GM12892 (cell line): ENCODE measurements at regions not wholly inside any gene's neighbourhood (a gene's known extent, or its start where the extent isn't known, plus 50 kb on each side); places are given as distances from the start of the nearest gene placed in this dataset.

Experiments
- DNase-seq: peaks from one replicate; pipeline ENCODE4 v3.0.0; 2011; ENCODE audit not compliant: insufficient read length
- FAIRE-seq: peaks from 2 replicates; lab custom pipeline; 2011; peaks lifted over from hg19 to GRCh38; lab: Jason Lieb, UNC
- POLR2A ChIP-seq: IDR thresholded peaks from 2 replicates; pipeline ENCODE4 v1.6.1; 2011; ENCODE audit warnings: low read depth, low read length, control low read depth
- POLR2AphosphoS5 ChIP-seq: IDR thresholded peaks from 2 replicates; pipeline ENCODE4 v1.6.1; 2011; ENCODE audit warnings: low read depth, low read length, control low read depth
- TAF1 ChIP-seq: IDR thresholded peaks from 2 replicates; pipeline ENCODE4 v1.6.1; 2011; ENCODE audit warnings: low read depth, mild to moderate bottlenecking, control low read depth, low read length, borderline replicate concordance

DNA sequence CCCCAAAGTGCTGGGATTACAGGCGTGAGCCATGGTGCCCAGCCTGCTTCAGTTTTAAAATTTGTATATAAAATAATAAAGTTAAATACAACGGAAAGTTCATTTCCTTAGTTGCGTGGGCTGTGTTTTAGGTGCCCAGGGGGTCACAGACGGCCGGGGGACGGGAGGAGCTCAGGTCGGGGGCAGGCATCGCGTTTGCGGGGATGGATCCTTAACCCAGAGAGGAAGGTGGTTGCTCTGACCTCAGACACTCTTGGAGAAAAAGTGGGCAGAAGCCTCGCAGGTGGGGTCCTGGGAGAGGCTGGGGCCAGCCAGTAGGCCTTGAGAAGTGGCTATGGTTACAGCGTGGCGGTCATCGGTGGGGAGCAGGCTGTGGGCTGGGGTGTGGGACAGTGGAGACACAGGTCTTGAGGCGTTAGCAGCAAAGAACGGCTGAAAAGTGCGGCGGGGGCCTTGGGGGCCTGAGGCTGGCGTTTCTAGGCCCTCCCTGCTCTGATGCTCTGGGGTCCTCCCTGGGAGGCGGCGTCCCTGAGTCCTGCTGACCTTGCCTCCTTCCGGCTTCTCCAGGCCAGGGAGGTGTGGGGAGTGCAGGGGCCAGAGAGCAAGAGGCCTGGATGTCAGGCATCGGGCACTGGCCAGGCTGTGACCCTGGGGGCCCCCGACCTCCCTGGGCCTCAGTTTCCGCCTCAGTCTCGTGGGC is 54.4 kb downstream of the UNCX start:
- DNase-seq: no peak
- no peak for FAIRE-seq
- TF ChIP-seq POLR2A (no peak), TAF1 (no peak), POLR2AphosphoS5 (no peak)

DNA sequence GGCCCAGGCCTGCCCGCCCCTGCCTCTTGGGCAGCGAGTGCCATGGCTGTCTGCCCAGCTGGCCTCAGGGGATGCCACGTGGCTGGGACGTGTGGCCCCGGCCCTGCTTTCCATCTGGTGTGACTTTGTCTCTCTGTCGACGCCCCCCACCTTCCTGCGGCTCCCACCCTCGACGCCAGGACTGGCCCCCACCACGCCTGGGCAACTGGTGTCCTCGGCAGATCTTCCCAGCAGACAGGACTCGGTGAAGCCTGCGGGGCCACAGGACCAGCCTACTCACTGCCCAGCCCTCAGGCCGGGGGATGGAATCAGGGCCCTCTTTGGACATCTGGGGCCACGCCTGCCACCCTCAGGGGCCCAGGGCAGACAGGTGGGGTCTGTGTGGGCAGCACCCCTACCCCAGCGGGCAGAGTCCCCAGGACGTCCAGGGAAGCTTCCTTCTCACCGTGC is 55.1 kb downstream of the UNCX start:
- TF ChIP-seq POLR2AphosphoS5: no peak
- TF ChIP-seq POLR2A: no peak
- no peak for TF ChIP-seq TAF1
- no peak for FAIRE-seq

GRCh38 chr7:1288390-1288995 is 55.8 kb downstream of the UNCX start:
- no peak for DNase-seq
- no peak for TF ChIP-seq POLR2AphosphoS5
- no peak for TF ChIP-seq POLR2A
- TF ChIP-seq TAF1: no peak
- no peak for FAIRE-seq

More for the DNA sequence above, 55.1 kb downstream of the UNCX start:
- no peak for DNase-seq

DNA sequence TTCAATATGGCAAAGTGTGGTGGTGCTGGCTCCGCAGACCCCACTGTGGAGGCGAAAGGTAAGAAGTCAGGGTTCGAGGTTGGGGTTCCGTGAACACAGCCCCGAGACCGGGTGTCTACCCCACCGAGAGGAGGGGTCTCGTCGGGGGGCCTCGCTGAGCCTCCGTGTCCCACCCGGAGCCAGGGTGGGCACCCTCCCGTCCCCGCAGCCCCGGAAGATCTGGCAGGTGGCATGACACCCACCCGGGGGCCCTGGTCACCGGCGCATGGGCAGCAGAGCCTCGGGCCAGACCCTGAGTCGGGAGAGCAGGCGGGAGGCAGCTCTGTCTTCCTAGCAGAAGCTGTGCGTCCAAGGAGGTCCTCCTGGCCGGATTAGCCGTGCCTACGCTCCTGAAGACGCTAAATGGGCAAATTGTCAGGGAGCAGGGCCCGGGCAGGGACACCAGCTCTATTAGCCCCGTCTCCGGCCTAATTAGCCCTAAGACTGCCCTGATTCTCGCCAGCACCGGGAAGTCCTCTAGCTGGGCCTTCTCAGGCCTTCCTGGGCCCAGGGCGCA is 56.4 kb downstream of the UNCX start:
- no peak for TF ChIP-seq TAF1
- TF ChIP-seq POLR2AphosphoS5: no peak
- TF ChIP-seq POLR2A: no peak
- no peak for DNase-seq
- FAIRE-seq: no peak

DNA sequence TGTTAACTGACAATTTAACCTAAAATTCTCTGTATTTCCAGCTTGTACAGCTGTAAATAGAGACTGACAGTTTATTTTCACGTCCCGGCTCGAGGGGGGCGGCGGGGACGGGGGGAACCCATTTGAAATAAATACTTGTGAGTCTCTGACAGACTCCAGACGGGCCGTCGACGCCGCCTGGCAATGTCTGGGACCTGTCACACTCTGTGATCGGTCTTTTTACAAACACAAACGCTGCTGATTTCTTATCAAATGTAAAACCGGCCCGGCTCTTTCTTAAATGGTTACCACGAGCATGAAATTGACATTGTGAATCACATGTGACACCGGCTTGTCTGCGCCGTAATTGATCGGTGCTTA is 57.0 kb downstream of the UNCX start:
- no peak for TF ChIP-seq POLR2A
- DNase-seq (no peak), FAIRE-seq (no peak)

DNA sequence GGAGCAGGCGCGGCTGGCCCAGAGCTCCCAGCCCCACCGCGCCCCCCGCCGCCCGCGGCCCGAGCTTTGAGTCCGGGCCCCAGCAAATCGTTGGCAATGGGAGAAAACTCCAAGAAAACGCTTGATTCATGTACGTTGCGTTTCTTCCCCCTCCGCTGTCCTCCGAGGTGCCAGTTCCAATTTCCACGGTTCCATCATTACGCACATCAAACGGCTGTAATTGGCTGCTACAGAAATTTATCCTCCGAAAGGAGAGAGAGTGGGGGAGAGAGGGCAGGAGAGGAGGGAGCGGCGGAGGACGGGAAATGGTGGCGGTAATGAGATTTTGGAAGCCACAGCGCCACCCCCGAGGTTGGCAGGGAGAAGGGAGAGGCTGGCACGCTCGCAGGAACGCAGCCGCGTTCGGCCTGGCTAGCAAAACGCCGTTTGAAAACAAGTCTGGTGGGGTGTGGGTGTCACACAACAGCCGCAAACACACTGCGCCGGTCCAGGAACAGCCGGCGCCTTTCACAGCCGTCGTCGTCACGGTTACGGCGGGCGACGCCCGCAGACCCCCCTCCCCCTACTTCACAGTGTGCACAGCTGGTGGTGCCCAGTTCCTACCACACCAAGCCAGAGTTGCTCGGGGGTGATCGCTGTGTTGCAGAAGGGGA is 57.5 kb downstream of the UNCX start:
- FAIRE-seq: no peak
- no peak for TF ChIP-seq POLR2A
- no peak for TF ChIP-seq POLR2AphosphoS5
- TF ChIP-seq TAF1: no peak
- no peak for DNase-seq

DNA sequence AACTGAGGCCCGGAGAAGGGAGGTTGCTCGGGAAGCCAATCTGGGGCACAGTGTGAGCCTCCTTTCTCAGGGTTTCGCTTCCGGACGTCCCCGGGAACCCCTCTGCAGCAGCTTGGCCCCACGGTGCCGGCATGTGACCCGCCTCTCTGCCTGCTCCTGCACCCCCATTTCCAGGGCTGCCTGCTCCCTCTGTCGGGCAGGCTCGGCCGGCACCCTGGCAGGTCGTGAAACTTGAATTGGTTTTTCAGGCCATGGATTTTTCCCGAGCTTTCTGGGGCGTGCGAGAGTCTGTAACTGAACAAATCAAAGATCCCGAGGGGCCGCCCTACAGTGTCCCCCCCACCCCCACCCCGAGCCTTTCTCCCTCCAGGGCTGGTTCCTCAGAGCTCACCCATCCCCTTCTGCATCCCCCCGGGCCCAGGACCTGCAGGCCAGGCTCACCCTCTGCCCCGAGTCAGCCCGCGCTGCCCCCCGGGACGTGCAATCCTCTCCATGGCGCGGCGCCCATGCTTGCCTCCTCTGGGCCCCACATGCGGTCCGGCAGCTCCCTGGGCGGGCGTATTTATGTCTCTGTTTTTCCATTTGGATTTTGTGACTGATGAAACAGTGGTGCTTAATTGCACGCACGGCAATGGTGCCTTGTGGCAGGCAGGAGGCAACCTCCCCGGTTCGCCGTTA is 58.1 kb downstream of the UNCX start:
- TF ChIP-seq POLR2A (no peak), TAF1 (no peak), POLR2AphosphoS5 (no peak)
- no peak for FAIRE-seq

DNA sequence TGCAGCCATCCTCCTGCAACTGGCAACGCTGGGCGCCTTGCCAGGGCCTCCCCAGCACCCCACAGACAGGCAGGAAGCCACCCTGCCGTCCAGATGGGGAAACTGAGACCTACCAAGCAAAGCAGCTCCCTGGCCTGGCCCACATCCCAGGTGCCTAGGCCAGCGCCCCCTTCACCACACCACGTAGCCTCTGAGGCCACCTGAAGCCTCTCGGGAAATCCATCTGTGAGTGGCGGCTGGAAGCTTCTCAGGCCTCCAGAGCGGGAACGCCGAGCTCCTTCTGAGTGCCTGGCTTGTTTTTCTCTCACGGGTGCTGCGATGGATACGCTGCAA is 58.7 kb downstream of the UNCX start:
- no peak for TF ChIP-seq POLR2A
- TF ChIP-seq TAF1: no peak
- TF ChIP-seq POLR2AphosphoS5: no peak
- FAIRE-seq (no peak), DNase-seq (no peak)

More for the DNA sequence above, 58.1 kb downstream of the UNCX start:
- no peak for DNase-seq

- TF ChIP-seq TAF1 (no peak), POLR2A (no peak), POLR2AphosphoS5 (no peak)
- no peak for FAIRE-seq
- no peak for DNase-seq
These were observed 59.4 kb downstream of the UNCX start for GRCh38 chr7:1291845-1292765.

- TF ChIP-seq POLR2AphosphoS5: no peak
- no peak for TF ChIP-seq TAF1
- no peak for TF ChIP-seq POLR2A
- no peak for FAIRE-seq
These were observed 60.5 kb downstream of the UNCX start for GRCh38 chr7:1292972-1293830.

GRCh38 chr7:1293950-1294411 is 61.3 kb downstream of the UNCX start:
- FAIRE-seq: no peak
- no peak for DNase-seq
- TF ChIP-seq POLR2A (no peak), TAF1 (no peak), POLR2AphosphoS5 (no peak)

More at GRCh38 chr7:1292972-1293830, 60.5 kb downstream of the UNCX start:
- DNase-seq: no peak
